ENCODE measurements at regions not wholly inside any gene's neighbourhood (a gene's known extent, or its start where the extent isn't known, plus 50 kb on each side); places are given as distances from the start of the nearest gene placed in this dataset.

GRCh38 chr14:96953087-96953874 is 156.1 kb downstream of the VRK1 start:
- TF ChIP-seq FOXM1 (IDR thresholded peaks at IDR 0.05; ENCODE audit: borderline replicate concordance, low read depth) (no peak), TCF12 (IDR thresholded peaks at IDR 0.05; ENCODE audit: low read depth) (no peak), USF1 (IDR thresholded peaks at IDR 0.05) (no peak), ZBTB7A (IDR thresholded peaks at IDR 0.05; ENCODE audit: low read depth) (no peak), MAX (IDR thresholded peaks at IDR 0.05) (no peak), RAD21 (IDR thresholded peaks at IDR 0.05; ENCODE audit: low read depth) (no peak), NFIC (IDR thresholded peaks at IDR 0.05) (no peak), CREB1 (IDR thresholded peaks at IDR 0.05; ENCODE audit: low read depth) (no peak), TAF1 (IDR thresholded peaks at IDR 0.05; ENCODE audit: low read depth) (no peak), YY1 (IDR thresholded peaks at IDR 0.05; ENCODE audit: low read depth) (no peak), TEAD4 (IDR thresholded peaks at IDR 0.05) (no peak), EGR1 (IDR thresholded peaks at IDR 0.05) (no peak), EP300 (IDR thresholded peaks at IDR 0.05; ENCODE audit: borderline replicate concordance) (no peak), REST (IDR thresholded peaks at IDR 0.05; ENCODE audit: low read depth) (no peak), CEBPB (IDR thresholded peaks at IDR 0.05) (no peak)

- no peak for TF ChIP-seq TCF12 (IDR thresholded peaks at IDR 0.05; ENCODE audit: low read depth)
- no peak for TF ChIP-seq RAD21 (IDR thresholded peaks at IDR 0.05; ENCODE audit: low read depth)
- TF ChIP-seq REST (IDR thresholded peaks at IDR 0.05; ENCODE audit: low read depth): no peak
- TF ChIP-seq ZBTB7A (IDR thresholded peaks at IDR 0.05; ENCODE audit: low read depth): no peak
Observed at GRCh38 chr14:96953875-96954185, 156.6 kb downstream of the VRK1 start.

GRCh38 chr14:96956464-96957239 is 159.5 kb downstream of the VRK1 start:
- TF ChIP-seq CREB1 (IDR thresholded peaks at IDR 0.05; ENCODE audit: low read depth) (no peak), FOXM1 (IDR thresholded peaks at IDR 0.05; ENCODE audit: borderline replicate concordance, low read depth) (no peak), EP300 (IDR thresholded peaks at IDR 0.05; ENCODE audit: borderline replicate concordance) (no peak), EGR1 (IDR thresholded peaks at IDR 0.05) (no peak), TCF12 (IDR thresholded peaks at IDR 0.05; ENCODE audit: low read depth) (no peak), REST (IDR thresholded peaks at IDR 0.05; ENCODE audit: low read depth) (no peak), RAD21 (IDR thresholded peaks at IDR 0.05; ENCODE audit: low read depth) (no peak), YY1 (IDR thresholded peaks at IDR 0.05; ENCODE audit: low read depth) (no peak), USF1 (IDR thresholded peaks at IDR 0.05) (no peak), MAX (IDR thresholded peaks at IDR 0.05) (no peak), NFIC (IDR thresholded peaks at IDR 0.05) (no peak), TAF1 (IDR thresholded peaks at IDR 0.05; ENCODE audit: low read depth) (no peak), CEBPB (IDR thresholded peaks at IDR 0.05) (no peak), TEAD4 (IDR thresholded peaks at IDR 0.05) (no peak)

GRCh38 chr14:96958057-96958456 is 160.9 kb downstream of the VRK1 start:
- TF ChIP-seq TAF1 (IDR thresholded peaks at IDR 0.05; ENCODE audit: low read depth): no peak
- TF ChIP-seq NFIC (IDR thresholded peaks at IDR 0.05): no peak
- TF ChIP-seq EGR1 (IDR thresholded peaks at IDR 0.05): no peak
- no peak for TF ChIP-seq TCF12 (IDR thresholded peaks at IDR 0.05; ENCODE audit: low read depth)
- no peak for TF ChIP-seq RAD21 (IDR thresholded peaks at IDR 0.05; ENCODE audit: low read depth)
- no peak for TF ChIP-seq REST (IDR thresholded peaks at IDR 0.05; ENCODE audit: low read depth)
- no peak for TF ChIP-seq YY1 (IDR thresholded peaks at IDR 0.05; ENCODE audit: low read depth)
- no peak for TF ChIP-seq USF1 (IDR thresholded peaks at IDR 0.05)
- TF ChIP-seq FOXM1 (IDR thresholded peaks at IDR 0.05; ENCODE audit: borderline replicate concordance, low read depth): no peak
- TF ChIP-seq CREB1 (IDR thresholded peaks at IDR 0.05; ENCODE audit: low read depth): no peak
- no peak for TF ChIP-seq TEAD4 (IDR thresholded peaks at IDR 0.05)
- TF ChIP-seq MAX (IDR thresholded peaks at IDR 0.05): no peak
- no peak for TF ChIP-seq CEBPB (IDR thresholded peaks at IDR 0.05)
- TF ChIP-seq ZBTB7A (IDR thresholded peaks at IDR 0.05; ENCODE audit: low read depth): no peak
- no peak for TF ChIP-seq EP300 (IDR thresholded peaks at IDR 0.05; ENCODE audit: borderline replicate concordance)
